H9 (cell line): ENCODE measurements at regions not wholly inside any gene's neighbourhood (a gene's known extent, or its start where the extent isn't known, plus 50 kb on each side); places are given as distances from the start of the nearest gene placed in this dataset.

Experiments
- DNase-seq: peaks from one replicate; pipeline ENCODE4 v3.0.0-alpha.2; 2017
- H2AFZ ChIP-seq: one replicate; pipeline ENCODE4 v1.6.1; 2013; ENCODE audit warnings: mild to moderate bottlenecking, low read length, control low read depth, moderate library complexity
- H2AK5ac ChIP-seq: 2 replicates; pipeline ENCODE4 v1.6.1; 2013; ENCODE audit warnings: low read length, control low read depth, mixed read lengths; ENCODE audit not compliant: insufficient read length
- H2BK120ac ChIP-seq: one replicate; pipeline ENCODE4 v1.6.1; 2013; ENCODE audit warnings: low read depth, mild to moderate bottlenecking, low read length, control low read depth, inconsistent platforms; ENCODE audit not compliant: poor library complexity, severe bottlenecking
- H2BK12ac ChIP-seq: 2 replicates; pipeline ENCODE4 v1.6.1; 2013; ENCODE audit warnings: low read length, control low read depth, mixed read lengths, low read depth; ENCODE audit not compliant: insufficient read length
- H2BK15ac ChIP-seq: 2 replicates; pipeline ENCODE4 v1.6.1; 2013; ENCODE audit warnings: low read depth, low read length, control low read depth
- H2BK20ac ChIP-seq: one replicate; pipeline ENCODE4 v1.6.1; 2013; ENCODE audit warnings: low read depth, mild to moderate bottlenecking, low read length, control low read depth, inconsistent platforms; ENCODE audit not compliant: poor library complexity, severe bottlenecking
- H2BK5ac ChIP-seq: 2 replicates; pipeline ENCODE4 v1.6.1; 2013; ENCODE audit warnings: low read length, control low read depth, mixed read lengths; ENCODE audit not compliant: insufficient read length
- H3K14ac ChIP-seq: 2 replicates; pipeline ENCODE4 v1.6.1; 2013; ENCODE audit warnings: low read length, control low read depth; ENCODE audit not compliant: insufficient read depth
- H3K18ac ChIP-seq: 2 replicates; pipeline ENCODE4 v1.6.1; 2013; ENCODE audit warnings: low read depth, mild to moderate bottlenecking, mixed read lengths, low read length, control low read depth; ENCODE audit not compliant: insufficient read length
- H3K23ac ChIP-seq: 2 replicates; pipeline ENCODE4 v1.6.1; 2013; ENCODE audit warnings: low read length, control low read depth, mixed read lengths, low read depth; ENCODE audit not compliant: insufficient read length
- H3K23me2 ChIP-seq: 2 replicates; pipeline ENCODE4 v1.6.1; 2013; ENCODE audit warnings: low read depth, mild to moderate bottlenecking, mixed read lengths, low read length, control low read depth; ENCODE audit not compliant: insufficient read length, poor library complexity, severe bottlenecking
- H3K27ac ChIP-seq: 2 replicates; pipeline ENCODE4 v1.5.1; 2013; ENCODE audit warnings: low read length, control low read depth, mixed read lengths, low read depth; ENCODE audit not compliant: insufficient read length
- H3K27me3 ChIP-seq: 2 replicates; pipeline ENCODE4 v1.6.1; 2013; ENCODE audit warnings: low read length, control low read depth, inconsistent platforms; ENCODE audit not compliant: insufficient read depth
- H3K4ac ChIP-seq: 2 replicates; pipeline ENCODE4 v1.6.1; 2013; ENCODE audit warnings: low read depth, mild to moderate bottlenecking, control low read depth, inconsistent platforms, low read length, moderate library complexity
- H3K4me1 ChIP-seq: 2 replicates; pipeline ENCODE4 v1.6.1; 2013; ENCODE audit warnings: low read length, control low read depth, inconsistent platforms; ENCODE audit not compliant: insufficient read depth
- H3K4me2 ChIP-seq: 2 replicates; pipeline ENCODE4 v1.6.1; 2013; ENCODE audit warnings: low read length, control low read depth, mixed read lengths; ENCODE audit not compliant: insufficient read length, insufficient read depth
- H3K56ac ChIP-seq: 2 replicates; pipeline ENCODE4 v1.6.1; 2013; ENCODE audit warnings: low read depth, mild to moderate bottlenecking, mixed read lengths, low read length, control low read depth; ENCODE audit not compliant: insufficient read length
- H3K79me1 ChIP-seq: 2 replicates; pipeline ENCODE4 v1.6.1; 2013; ENCODE audit warnings: low read depth, mild to moderate bottlenecking, moderate library complexity, low read length, control low read depth, inconsistent platforms; ENCODE audit not compliant: insufficient read depth, poor library complexity, severe bottlenecking
- H3K79me2 ChIP-seq: 2 replicates; pipeline ENCODE4 v1.6.1; 2013; ENCODE audit warnings: low read length, control low read depth, inconsistent platforms; ENCODE audit not compliant: insufficient read depth
- H3K9ac ChIP-seq: 2 replicates; pipeline ENCODE4 v1.6.1; 2013; ENCODE audit warnings: low read length, control low read depth, mixed read lengths; ENCODE audit not compliant: insufficient read length; ENCODE audit errors: extremely low read depth
- H3K9me3 ChIP-seq: one replicate; pipeline ENCODE4 v1.6.1; 2013; ENCODE audit warnings: low read depth, low read length, inconsistent platforms; ENCODE audit not compliant: control insufficient read depth
- H3T11ph ChIP-seq: one replicate; pipeline ENCODE4 v1.6.1; 2013; ENCODE audit warnings: mild to moderate bottlenecking, low read length, control low read depth, inconsistent platforms
- H4K20me1 ChIP-seq: one replicate; pipeline ENCODE4 v1.6.1; 2013; ENCODE audit not compliant: control insufficient read depth, insufficient read length, insufficient read depth
- H4K5ac ChIP-seq: 2 replicates; pipeline ENCODE4 v1.6.1; 2013; ENCODE audit warnings: low read depth, mild to moderate bottlenecking, mixed read lengths, low read length, control low read depth; ENCODE audit not compliant: insufficient read length
- H4K8ac ChIP-seq: replicated peaks from 2 replicates; pipeline ENCODE4 v1.6.1; 2013; ENCODE audit warnings: low read length, control low read depth, mixed read lengths, low read depth; ENCODE audit not compliant: insufficient read length
- H4K91ac ChIP-seq: 2 replicates; pipeline ENCODE4 v1.6.1; 2013; ENCODE audit warnings: low read depth, mild to moderate bottlenecking, moderate library complexity, mixed read lengths, low read length, control low read depth; ENCODE audit not compliant: insufficient read length
- H3K27ac Mint-ChIP-seq, 3 experiments: 2 replicates in 2 of 3; 3 replicates in 1 of 3; pipeline ENCODE4 v1.8.0; 2020 to 2021; ENCODE audit warnings: mixed read lengths in 3 of 3, mild to moderate bottlenecking in 1 of 3, moderate library complexity in 1 of 3
- H3K27me3 Mint-ChIP-seq: 2 replicates; pipeline ENCODE4 v1.8.0; 2021; ENCODE audit warnings: low read depth, mild to moderate bottlenecking, moderate library complexity, mixed read lengths
- H3K36me3 Mint-ChIP-seq, 3 experiments: 2 replicates in 2 of 3; 3 replicates in 1 of 3; pipeline ENCODE4 v1.8.0; 2020 to 2021; ENCODE audit warnings: low read depth in 3 of 3, mixed read lengths in 3 of 3; ENCODE audit not compliant: insufficient read depth in 1 of 3
- H3K4me1 Mint-ChIP-seq, 2 experiments: 2 replicates each; pipeline ENCODE4 v1.8.0; 2020; ENCODE audit warnings: mixed read lengths in 2 of 2
- H3K4me3 Mint-ChIP-seq, 2 experiments: 2 replicates in 1 of 2; 3 replicates in 1 of 2; pipeline ENCODE4 v1.8.0; 2020 to 2021; ENCODE audit warnings: mild to moderate bottlenecking in 2 of 2, mixed read lengths in 2 of 2, moderate library complexity in 1 of 2
- H3K9me3 Mint-ChIP-seq, 2 experiments: 2 replicates in 1 of 2; 3 replicates in 1 of 2; pipeline ENCODE4 v1.8.0; 2020; ENCODE audit warnings: mild to moderate bottlenecking in 2 of 2, mixed read lengths in 2 of 2, moderate library complexity in 1 of 2
- WGBS: extraction: QIAGEN DNeasy Blood & Tissue Kit; methylation state at CpG from one replicate; pipeline ENCODE4 v1.1.7; 2013; ENCODE audit warnings: missing lambda C conversion rate, low lambda C conversion rate, mixed read lengths; ENCODE audit not compliant: insufficient read length; ENCODE audit errors: extremely low coverage; 5-methylcytosine and 5-hydroxymethylcytosine counted together
- TF ChIP-seq, protein P1 (sequence below): fragments of 200-600 bp; sonication (generic); conservative IDR thresholded peaks from 3 replicates; pipeline ENCODE4 v1.8.0; 2021; ENCODE audit warnings: antibody characterized with exemption, mild to moderate bottlenecking

DNA sequence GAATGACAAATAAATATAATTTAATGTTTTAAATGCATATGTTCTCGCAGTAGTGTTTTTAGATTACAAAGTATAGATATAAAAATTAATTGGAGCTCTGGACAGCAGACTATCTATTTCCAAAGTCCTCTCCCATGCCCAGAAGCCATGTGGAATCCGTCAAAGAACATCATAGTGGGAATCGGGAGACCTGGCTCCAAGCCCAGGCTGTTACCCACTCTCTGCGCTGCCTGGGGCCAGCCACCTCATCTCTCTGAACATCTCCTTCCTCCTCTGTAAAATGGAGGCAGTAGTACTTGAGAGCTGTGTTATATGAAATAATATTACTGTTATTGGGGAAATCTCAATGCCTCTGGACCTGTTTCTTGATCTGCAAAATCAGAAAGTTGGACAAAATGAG is 58.1 kb upstream of the SLC30A5 start:
- Histone ChIP-seq H3K23ac (no peak overlapping the region), H4K8ac (no peak overlapping the region), H3K9ac (no peak overlapping the region), H2AK5ac (no peak overlapping the region), H2BK5ac (no peak overlapping the region), H2BK120ac (no peak overlapping the region), H3K4ac (no peak overlapping the region), H2BK15ac (no peak overlapping the region), H3T11ph (no peak overlapping the region), H3K14ac (no peak overlapping the region), H2BK20ac (no peak overlapping the region), H3K79me1 (no peaks in the 10 kb centered on the region), H3K79me2 (no peaks in the 10 kb centered on the region), H4K5ac (no peak overlapping the region), H3K9me3 (no peaks in the 10 kb centered on the region), H2BK12ac (no peak overlapping the region), H4K91ac (no peak overlapping the region), H3K23me2 (no peaks in the 10 kb centered on the region), H3K56ac (no peak overlapping the region), H3K27ac (no peak overlapping the region), H3K4me2 (no peak overlapping the region), H3K4me1 (no peaks in the 10 kb centered on the region), H4K20me1 (no peaks in the 10 kb centered on the region), H3K27me3 (no peaks in the 10 kb centered on the region), H2AFZ (no peak overlapping the region), H3K18ac (no peak overlapping the region)
- peaks cover 0 to 6% of the 10 kb centered on the region in 2 experiments; a peak in 2 of 5 replicates for H3K9me3 Mint-ChIP-seq
- H3K36me3 Mint-ChIP-seq = no peaks in the 10 kb centered on the region
- H3K4me3 Mint-ChIP-seq = no peak overlapping the region
- no peaks in the 10 kb centered on the region for H3K27me3 Mint-ChIP-seq
- WGBS = no CpG with 5 or more reads among the region's 4 CpGs
- TF ChIP-seq, protein P1, sequence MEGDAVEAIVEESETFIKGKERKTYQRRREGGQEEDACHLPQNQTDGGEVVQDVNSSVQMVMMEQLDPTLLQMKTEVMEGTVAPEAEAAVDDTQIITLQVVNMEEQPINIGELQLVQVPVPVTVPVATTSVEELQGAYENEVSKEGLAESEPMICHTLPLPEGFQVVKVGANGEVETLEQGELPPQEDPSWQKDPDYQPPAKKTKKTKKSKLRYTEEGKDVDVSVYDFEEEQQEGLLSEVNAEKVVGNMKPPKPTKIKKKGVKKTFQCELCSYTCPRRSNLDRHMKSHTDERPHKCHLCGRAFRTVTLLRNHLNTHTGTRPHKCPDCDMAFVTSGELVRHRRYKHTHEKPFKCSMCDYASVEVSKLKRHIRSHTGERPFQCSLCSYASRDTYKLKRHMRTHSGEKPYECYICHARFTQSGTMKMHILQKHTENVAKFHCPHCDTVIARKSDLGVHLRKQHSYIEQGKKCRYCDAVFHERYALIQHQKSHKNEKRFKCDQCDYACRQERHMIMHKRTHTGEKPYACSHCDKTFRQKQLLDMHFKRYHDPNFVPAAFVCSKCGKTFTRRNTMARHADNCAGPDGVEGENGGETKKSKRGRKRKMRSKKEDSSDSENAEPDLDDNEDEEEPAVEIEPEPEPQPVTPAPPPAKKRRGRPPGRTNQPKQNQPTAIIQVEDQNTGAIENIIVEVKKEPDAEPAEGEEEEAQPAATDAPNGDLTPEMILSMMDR = no peak
- no peak for DNase-seq
- no peak overlapping the region for H3K27ac Mint-ChIP-seq
- no peaks in the 10 kb centered on the region for H3K4me1 Mint-ChIP-seq
